Prostate gland (tissue), 2 donors: ENCODE measurements at regions not wholly inside any gene's neighbourhood (a gene's known extent, or its start where the extent isn't known, plus 50 kb on each side); places are given as distances from the start of the nearest gene placed in this dataset.

Source experiments
- CTCF ChIP-seq, 4 experiments: fragments of 200-600 bp in 2 of 4; fragments of 450-650 bp in 2 of 4; sonication (generic) in 2 of 4; IDR thresholded peaks; 1 replicate in 3 of 4; 2 replicates in 1 of 4; pipeline ENCODE4 v1.5.1; 2016 to 2019; ENCODE audit warnings: antibody characterized with exemption in 4 of 4, mild to moderate bottlenecking in 2 of 4, moderate library complexity in 2 of 4
- POLR2A ChIP-seq: fragments of 450-650 bp; IDR thresholded peaks from one replicate; pipeline ENCODE4 v1.6.1; 2016; ENCODE audit warnings: antibody characterized with exemption, mild to moderate bottlenecking
- POLR2AphosphoS5 ChIP-seq: sonication (generic); formaldehyde crosslinking; IDR thresholded peaks from one replicate; pipeline ENCODE4 v1.6.1; 2017; ENCODE audit warnings: antibody characterized with exemption

- TF ChIP-seq CTCF (IDR thresholded peaks at IDR 0.05): no peak
- no peak for TF ChIP-seq POLR2AphosphoS5
- TF ChIP-seq POLR2A: no peak
These were observed 177.9 kb downstream of the CETN3 start for GRCh38 chr5:90231688-90232087.
